Thyroid gland (tissue), 4 donors: ENCODE measurements at regions not wholly inside any gene's neighbourhood (a gene's known extent, or its start where the extent isn't known, plus 50 kb on each side); places are given as distances from the start of the nearest gene placed in this dataset.

ENCODE experiments used
- CTCF ChIP-seq, 6 experiments: fragments of 200-600 bp in 3 of 6; fragments of 450-650 bp in 3 of 6; sonication (generic) in 3 of 6; IDR thresholded peaks; one replicate each; pipeline ENCODE4 v1.5.1; 2016 to 2019; ENCODE audit warnings: antibody characterized with exemption in 6 of 6, mild to moderate bottlenecking in 2 of 6, inconsistent platforms in 1 of 6, moderate library complexity in 1 of 6
- POLR2A ChIP-seq, 2 donors: fragments of 450-650 bp; IDR thresholded peaks; one replicate each; pipeline ENCODE4 v1.6.1; 2017; ENCODE audit warnings: antibody characterized with exemption in 2 of 2, mild to moderate bottlenecking in 2 of 2, moderate library complexity in 1 of 2

- TF ChIP-seq CTCF (IDR thresholded peaks at IDR 0.05) (no peak), POLR2A (IDR thresholded peaks at IDR 0.05) (no peak)
Measured at GRCh38 chr15:56868170-56868569, 50.3 kb upstream of the TCF12 start.
